ENCODE measurements at regions not wholly inside any gene's neighbourhood (a gene's known extent, or its start where the extent isn't known, plus 50 kb on each side); places are given as distances from the start of the nearest gene placed in this dataset.
"Not testable (repeated sequence)": the region's sequence is repeated elsewhere in the genome, so short reads cannot be mapped to it uniquely, and the experiment has no call there.

- not testable (repeated sequence) for TF ChIP-seq CTCF (IDR thresholded peaks at IDR 0.05; ENCODE audit: insufficient read depth, low read length); REST (IDR thresholded peaks at IDR 0.05; ENCODE audit: insufficient replicate concordance, low read depth); POLR2AphosphoS5 (IDR thresholded peaks at IDR 0.05; ENCODE audit: low read depth)
Measured at GRCh38 chr22:47302587-47302986, 540.1 kb downstream of the TBC1D22A start.

All from HL-60 (cell line).